Ectodermal cell (in vitro differentiated cells): ENCODE measurements at regions not wholly inside any gene's neighbourhood (a gene's known extent, or its start where the extent isn't known, plus 50 kb on each side); places are given as distances from the start of the nearest gene placed in this dataset.

ENCODE experiments used
- H3K27ac ChIP-seq: 2 replicates; pipeline ENCODE4 v1.7.0; 2013; ENCODE audit warnings: mild to moderate bottlenecking, low read depth, low read length; ENCODE audit not compliant: insufficient read depth, poor library complexity, severe bottlenecking
- H3K27me3 ChIP-seq: 2 replicates; pipeline ENCODE4 v1.7.0; 2013; ENCODE audit warnings: mild to moderate bottlenecking, low read length; ENCODE audit not compliant: insufficient read depth, control insufficient read depth, poor library complexity, severe bottlenecking
- H3K36me3 ChIP-seq: one replicate; pipeline ENCODE4 v1.7.0; 2013; ENCODE audit warnings: low read length; ENCODE audit not compliant: control insufficient read depth, insufficient read depth
- H3K4me1 ChIP-seq: one replicate; pipeline ENCODE4 v1.7.0; 2013; ENCODE audit warnings: low read length; ENCODE audit not compliant: control insufficient read depth, insufficient read depth
- H3K4me3 ChIP-seq: 2 replicates; pipeline ENCODE4 v1.7.0; 2013; ENCODE audit warnings: low read depth, low read length, control low read depth; ENCODE audit not compliant: insufficient read depth
- H3K9me3 ChIP-seq: 2 replicates; pipeline ENCODE4 v1.7.0; 2013; ENCODE audit warnings: mild to moderate bottlenecking, low read length, moderate library complexity; ENCODE audit not compliant: control insufficient read depth
- WGBS, 2 experiments: methylation state at CpG; one replicate each; pipeline ENCODE4 v1.1.7; 2013; ENCODE audit warnings: missing lambda C conversion rate in 2 of 2; 5-methylcytosine and 5-hydroxymethylcytosine counted together

DNA sequence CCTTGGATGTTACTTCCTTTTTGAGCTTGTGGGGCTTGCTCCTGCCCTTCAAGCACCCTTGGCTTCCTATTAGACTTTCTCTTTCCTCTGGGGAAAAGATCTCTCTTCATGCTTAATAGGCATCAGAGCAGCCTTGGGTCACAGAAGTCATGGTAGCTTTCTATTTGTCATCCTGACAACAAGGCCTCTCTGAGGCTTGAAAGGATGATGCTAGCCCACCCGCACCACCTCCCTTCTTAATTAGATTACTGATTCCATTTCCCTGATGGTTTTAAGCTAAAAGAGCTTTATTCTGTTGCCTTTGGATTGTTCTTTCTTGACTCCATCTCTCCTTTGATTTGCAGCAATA, 435.5 kb upstream of the TPM1 start:
- Histone ChIP-seq H3K9me3 (no peaks in the 10 kb centered on the region), H3K27ac (no peak overlapping the region), H3K4me3 (no peak overlapping the region), H3K27me3 (no peaks in the 10 kb centered on the region), H3K4me1 (no peaks in the 10 kb centered on the region), H3K36me3 (no peaks in the 10 kb centered on the region)
- 80% methylated on average over 1 of the region's 1 CpG for WGBS, 2 experiments

DNA sequence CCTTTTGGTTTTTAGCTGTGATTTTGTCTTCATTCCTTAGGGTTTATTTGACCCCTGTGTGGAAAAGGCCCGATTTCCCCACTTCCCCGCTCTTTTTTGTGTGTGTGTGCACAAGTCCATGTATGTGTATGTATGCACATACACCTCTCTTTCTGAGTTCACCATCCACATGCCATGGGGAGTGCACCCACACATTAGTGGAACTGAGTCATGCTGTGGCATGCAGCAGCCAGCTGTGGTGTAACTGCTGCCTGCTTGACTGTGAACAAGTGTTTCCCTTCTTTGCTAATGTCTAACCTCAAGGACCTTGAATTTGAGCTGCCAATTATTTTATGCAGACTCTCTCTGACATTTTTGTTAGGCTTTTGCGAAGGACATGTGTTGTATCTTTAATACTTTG, 434.9 kb upstream of the TPM1 start:
- no peaks in the 10 kb centered on the region for H3K9me3 ChIP-seq
- no peaks in the 10 kb centered on the region for H3K27me3 ChIP-seq
- WGBS, 2 experiments: 86 to 97% methylated on average over 1 to 3 of the region's 3 CpGs
- no peak overlapping the region for H3K27ac ChIP-seq
- H3K4me3 ChIP-seq: no peak overlapping the region
- no peaks in the 10 kb centered on the region for H3K4me1 ChIP-seq
- H3K36me3 ChIP-seq: no peaks in the 10 kb centered on the region

DNA sequence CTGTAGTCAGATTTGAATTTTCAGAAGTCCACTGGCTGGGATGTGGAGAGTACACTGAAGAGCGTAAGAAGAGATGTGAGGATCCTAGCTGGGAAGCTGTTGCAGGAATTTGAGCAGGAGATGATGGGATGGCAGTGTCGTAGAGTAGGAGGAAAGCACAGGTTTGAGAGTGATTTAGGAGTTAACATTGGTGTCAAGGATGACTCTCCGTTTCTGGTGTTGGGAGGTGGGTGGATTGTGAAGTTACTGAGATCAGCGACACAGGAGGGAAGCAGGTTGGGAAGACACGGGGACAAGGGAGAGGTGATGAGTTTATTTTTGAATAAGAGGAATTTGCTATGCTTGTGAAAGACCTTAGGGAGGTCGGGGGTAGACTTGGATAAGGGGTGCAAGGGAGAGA, 434.2 kb upstream of the TPM1 start:
- no peaks in the 10 kb centered on the region for H3K27me3 ChIP-seq
- no peak overlapping the region for H3K27ac ChIP-seq
- H3K4me3 ChIP-seq: no peak overlapping the region
- H3K9me3 ChIP-seq: no peaks in the 10 kb centered on the region
- H3K4me1 ChIP-seq: no peaks in the 10 kb centered on the region
- H3K36me3 ChIP-seq: no peaks in the 10 kb centered on the region
- WGBS, 2 experiments: 90 to 92% methylated on average over 6 of the region's 6 CpGs

DNA sequence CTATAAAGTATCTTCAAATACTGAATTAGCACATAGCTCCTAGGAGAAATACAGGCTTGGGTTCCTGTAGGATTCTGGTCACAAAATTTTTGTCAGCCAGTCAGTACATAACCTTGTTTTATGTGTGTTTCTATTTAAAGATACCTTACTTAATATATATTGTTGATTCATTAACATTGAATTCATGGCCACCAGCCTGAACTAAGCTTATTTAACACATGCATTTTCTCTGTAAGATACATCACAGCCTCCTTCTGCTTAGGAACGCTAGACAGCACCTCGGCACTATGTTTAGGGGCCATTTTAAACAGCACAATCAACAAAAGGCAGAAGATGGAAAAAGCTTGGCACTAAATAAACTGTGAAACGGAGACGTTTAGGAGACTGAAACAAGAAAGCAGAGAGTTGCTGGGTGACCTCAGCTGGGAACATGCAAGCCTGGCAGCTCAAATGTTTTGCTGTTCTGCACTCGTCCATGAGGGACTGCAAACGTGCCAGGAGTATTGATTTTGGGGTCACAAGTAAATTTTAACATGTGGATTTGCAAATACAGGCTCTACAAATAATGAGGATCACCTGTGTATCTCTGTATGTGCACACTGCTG, 432.2 kb upstream of the TPM1 start:
- no peaks in the 10 kb centered on the region for H3K27me3 ChIP-seq
- no peaks in the 10 kb centered on the region for H3K9me3 ChIP-seq
- WGBS, 2 experiments: 88 to 91% methylated on average over 6 of the region's 6 CpGs
- no peak overlapping the region for H3K4me3 ChIP-seq
- H3K27ac ChIP-seq: no peak overlapping the region
- no peaks in the 10 kb centered on the region for H3K4me1 ChIP-seq
- no peaks in the 10 kb centered on the region for H3K36me3 ChIP-seq

DNA sequence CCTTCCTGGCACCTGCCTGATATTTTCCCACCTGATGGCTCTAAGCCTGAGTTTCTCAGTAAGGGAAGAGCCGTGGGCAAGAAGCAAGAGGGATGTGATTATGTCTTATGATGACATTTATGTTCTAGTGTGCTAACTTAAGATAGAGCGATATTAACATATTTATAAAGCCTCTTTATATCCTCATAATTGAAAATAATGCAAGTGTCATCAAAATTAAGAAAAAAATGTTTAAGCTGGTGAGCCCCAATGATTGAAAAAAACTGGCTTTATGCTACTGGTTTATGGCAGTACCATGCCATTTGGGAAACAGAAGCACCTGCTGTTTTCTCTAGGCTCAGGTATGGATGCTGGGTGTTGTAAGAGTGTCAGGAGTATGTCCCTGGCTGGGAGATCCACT, 431.5 kb upstream of the TPM1 start:
- no peak overlapping the region for H3K27ac ChIP-seq
- no peaks in the 10 kb centered on the region for H3K9me3 ChIP-seq
- H3K36me3 ChIP-seq: no peaks in the 10 kb centered on the region
- WGBS, 2 experiments: 100% methylated on average over 1 of the region's 2 CpGs; no CpG with 5 or more reads in 1 of the 2 experiments
- no peak overlapping the region for H3K4me3 ChIP-seq
- H3K4me1 ChIP-seq: no peaks in the 10 kb centered on the region
- no peaks in the 10 kb centered on the region for H3K27me3 ChIP-seq

DNA sequence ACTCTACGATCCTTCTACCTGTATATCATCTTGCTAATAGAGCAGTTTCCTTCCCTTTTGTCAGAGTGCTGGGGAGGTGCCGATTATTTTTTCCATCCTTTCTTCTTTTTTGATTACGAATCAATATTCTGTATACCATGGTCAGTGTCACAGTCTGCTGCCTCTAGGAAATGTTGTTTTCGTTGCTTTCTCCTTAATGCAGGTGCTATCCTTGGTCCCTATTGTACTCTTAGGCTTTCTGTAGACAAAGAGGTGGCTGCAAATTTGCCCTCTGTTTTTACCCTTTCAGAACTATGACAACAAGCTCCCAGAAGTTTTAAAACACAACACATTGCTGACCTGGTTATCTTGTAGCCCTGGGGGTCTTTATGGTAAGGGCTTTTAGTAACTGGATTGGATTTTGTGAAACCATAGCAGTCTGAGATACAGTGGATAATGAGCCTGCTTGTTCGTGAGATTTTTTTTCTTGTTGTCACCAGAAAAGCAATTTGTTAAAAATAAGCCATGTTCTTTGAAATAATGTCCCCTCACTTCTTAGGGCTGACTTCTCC, 430.3 kb upstream of the TPM1 start:
- H3K36me3 ChIP-seq: no peaks in the 10 kb centered on the region
- H3K27me3 ChIP-seq: no peaks in the 10 kb centered on the region
- H3K27ac ChIP-seq: no peak overlapping the region
- no peaks in the 10 kb centered on the region for H3K9me3 ChIP-seq
- H3K4me3 ChIP-seq: no peak overlapping the region
- WGBS, 2 experiments: 88 to 89% methylated on average over 5 of the region's 5 CpGs
- H3K4me1 ChIP-seq: no peaks in the 10 kb centered on the region

DNA sequence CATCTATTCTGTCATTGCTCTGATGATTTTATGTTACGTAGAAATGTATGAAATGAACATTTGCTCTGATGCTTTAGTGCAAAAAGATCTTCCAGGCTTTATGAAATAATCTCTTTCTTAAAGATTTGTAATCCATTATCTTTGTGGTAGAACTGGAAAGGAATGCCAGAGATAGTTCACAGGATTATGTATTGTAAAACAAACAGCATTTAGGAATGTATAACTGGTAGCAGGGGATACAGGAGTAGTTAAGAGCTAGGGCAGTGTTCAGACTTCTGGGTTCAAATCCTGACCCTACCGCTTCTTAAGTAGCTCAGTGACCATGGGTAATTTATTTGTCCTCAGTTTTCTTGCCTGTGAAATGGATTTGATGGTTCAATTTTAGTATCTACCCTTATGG, 429.8 kb upstream of the TPM1 start:
- H3K36me3 ChIP-seq: no peaks in the 10 kb centered on the region
- no peak overlapping the region for H3K27ac ChIP-seq
- H3K4me3 ChIP-seq: no peak overlapping the region
- no peaks in the 10 kb centered on the region for H3K27me3 ChIP-seq
- H3K4me1 ChIP-seq: no peaks in the 10 kb centered on the region
- 94 to 100% methylated on average over 2 of the region's 2 CpGs for WGBS, 2 experiments
- no peaks in the 10 kb centered on the region for H3K9me3 ChIP-seq

DNA sequence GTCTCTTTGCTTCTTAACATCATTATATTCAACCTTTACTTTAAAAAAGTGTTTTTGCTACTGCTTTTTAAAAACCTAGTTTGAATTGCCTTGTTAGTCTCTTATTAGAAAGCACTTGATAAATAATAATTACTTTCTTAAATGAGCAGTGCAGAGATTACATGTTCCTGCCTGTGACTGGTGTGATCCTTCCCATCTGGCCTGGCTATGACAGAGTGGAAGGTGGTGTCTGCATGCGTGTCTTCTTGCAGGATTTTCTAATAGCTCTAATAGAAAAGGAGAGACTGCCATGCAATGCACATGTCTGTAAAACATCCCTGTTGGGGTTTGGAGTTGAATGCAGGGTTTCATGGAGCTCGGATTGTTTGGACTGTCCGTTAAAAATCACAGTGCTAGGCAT, 425.8 kb upstream of the TPM1 start:
- Histone ChIP-seq H3K27me3 (no peaks in the 10 kb centered on the region), H3K36me3 (no peaks in the 10 kb centered on the region)
- WGBS, 2 experiments: 93 to 96% methylated on average over 3 of the region's 3 CpGs

DNA sequence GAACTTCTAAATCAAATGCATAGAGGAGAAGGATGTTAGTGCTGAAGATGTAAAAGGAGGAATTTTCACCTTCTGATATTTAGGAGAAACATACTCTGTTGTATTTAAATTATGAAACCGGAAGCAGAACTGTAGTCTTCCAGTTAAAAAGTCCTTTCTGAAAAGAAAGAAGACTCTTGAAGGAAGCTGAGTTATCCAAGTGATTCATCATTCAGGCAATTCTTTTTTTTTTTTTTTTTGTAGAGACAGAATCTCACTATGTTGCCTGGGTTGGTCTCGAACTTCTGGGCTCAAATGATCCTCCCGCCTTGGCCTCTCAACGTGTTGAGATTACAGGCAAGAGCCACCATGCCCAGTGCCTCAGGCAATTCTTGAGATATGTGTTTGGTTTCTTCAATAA, 424.8 kb upstream of the TPM1 start:
- Histone ChIP-seq H3K4me3 (no peak overlapping the region), H3K27me3 (no peaks in the 10 kb centered on the region), H3K36me3 (no peaks in the 10 kb centered on the region), H3K27ac (no peak overlapping the region), H3K4me1 (no peaks in the 10 kb centered on the region), H3K9me3 (no peaks in the 10 kb centered on the region)
- 91 to 97% methylated on average over 4 of the region's 4 CpGs for WGBS, 2 experiments

More for the DNA sequence above, 425.8 kb upstream of the TPM1 start:
- Histone ChIP-seq H3K4me3 (no peak overlapping the region), H3K9me3 (no peaks in the 10 kb centered on the region), H3K27ac (no peak overlapping the region), H3K4me1 (no peaks in the 10 kb centered on the region)

DNA sequence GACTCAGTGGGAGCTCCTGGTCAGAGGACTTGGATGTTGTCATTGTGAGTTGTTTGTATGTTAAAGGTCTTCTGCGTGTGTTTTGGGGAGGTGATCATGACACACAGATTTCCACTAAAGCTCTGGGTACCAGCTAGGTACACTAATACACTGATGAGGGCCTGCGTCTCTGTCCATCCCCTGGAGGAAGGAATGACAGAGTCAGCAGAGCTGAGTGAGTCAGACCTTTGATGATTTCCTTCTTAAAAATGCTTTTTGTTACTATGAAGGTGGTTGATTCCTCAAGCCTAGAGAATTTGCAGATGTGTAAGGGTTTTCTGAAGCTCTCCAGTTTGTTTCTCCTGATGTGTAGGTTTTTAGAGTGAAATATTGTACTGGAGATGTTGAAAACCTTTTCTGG, 424.1 kb upstream of the TPM1 start:
- WGBS, 2 experiments: 85 to 91% methylated on average over 2 of the region's 2 CpGs
- no peak overlapping the region for H3K4me3 ChIP-seq
- no peaks in the 10 kb centered on the region for H3K4me1 ChIP-seq
- no peaks in the 10 kb centered on the region for H3K27me3 ChIP-seq
- no peak overlapping the region for H3K27ac ChIP-seq
- H3K36me3 ChIP-seq: no peaks in the 10 kb centered on the region
- H3K9me3 ChIP-seq: no peaks in the 10 kb centered on the region
